DMS153 treated with DMSO at 0.1 percent for 48 hours (cell line): ENCODE measurements at regions not wholly inside any gene's neighbourhood (a gene's known extent, or its start where the extent isn't known, plus 50 kb on each side); places are given as distances from the start of the nearest gene placed in this dataset.
"Not testable (repeated sequence)": the region's sequence is repeated elsewhere in the genome, so short reads cannot be mapped to it uniquely, and the experiment has no call there.

Experiments used
- DNase-seq: peaks from one replicate; lab custom pipeline; 2025; ENCODE audit not compliant: unreplicated experiment; lab: John Stamatoyannopoulos, UW

GRCh38 chr2:167607211-167607610 lies 640.2 kb downstream of the STK39 start:
- DNase-seq: no peak

DNA sequence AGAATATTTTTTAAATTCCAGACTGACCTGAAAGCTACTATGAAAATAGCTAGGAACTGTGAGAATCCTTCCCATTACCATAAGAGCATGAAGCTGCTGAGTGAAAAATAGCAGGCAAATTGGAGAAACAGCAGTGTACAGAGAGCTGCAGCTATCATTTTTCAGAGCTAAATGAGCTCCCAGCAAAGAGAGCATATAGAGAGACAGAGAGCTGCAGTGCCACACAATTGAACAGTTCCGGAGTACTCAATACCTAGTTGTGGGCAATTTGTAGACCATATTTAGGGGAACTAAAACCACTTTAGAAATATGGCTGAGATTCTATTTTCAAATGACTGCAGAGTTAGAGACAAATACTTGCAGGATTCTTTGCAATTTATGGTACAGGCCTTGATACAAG lies 645.3 kb downstream of the STK39 start:
- no peak for DNase-seq

GRCh38 chr2:167599219-167599618 lies 648.2 kb downstream of the STK39 start:
- DNase-seq: no peak

DNA sequence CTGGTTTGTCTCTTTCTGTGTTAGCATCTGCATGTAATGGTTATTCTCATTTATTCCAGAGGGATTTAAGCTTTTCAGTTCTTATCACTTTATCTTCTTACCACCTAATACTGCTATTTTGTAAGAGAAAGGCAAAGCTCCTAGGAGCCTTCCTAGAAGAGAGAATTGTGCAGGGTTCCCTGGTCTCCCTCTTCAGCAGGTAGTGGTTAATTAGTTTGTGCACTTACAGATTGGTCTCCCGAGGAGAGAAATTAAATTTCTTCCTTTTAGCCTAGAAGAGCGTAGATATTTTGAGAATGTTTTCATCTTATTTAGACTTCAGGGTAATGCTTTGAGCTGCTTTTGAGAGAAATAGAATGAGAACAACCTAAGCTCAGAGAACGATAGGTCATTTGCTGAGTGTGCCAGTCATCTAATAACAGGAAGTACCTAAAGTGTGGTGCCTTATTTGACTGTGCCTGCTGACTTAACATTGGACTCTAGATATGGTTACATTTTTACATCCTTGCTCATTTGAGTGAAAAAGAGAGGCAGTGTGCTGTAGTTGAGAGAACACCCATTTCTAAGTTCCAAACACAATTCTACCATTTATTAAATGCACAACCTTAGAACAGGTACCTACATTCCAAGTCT lies 651.4 kb downstream of the STK39 start:
- no peak for DNase-seq

DNA sequence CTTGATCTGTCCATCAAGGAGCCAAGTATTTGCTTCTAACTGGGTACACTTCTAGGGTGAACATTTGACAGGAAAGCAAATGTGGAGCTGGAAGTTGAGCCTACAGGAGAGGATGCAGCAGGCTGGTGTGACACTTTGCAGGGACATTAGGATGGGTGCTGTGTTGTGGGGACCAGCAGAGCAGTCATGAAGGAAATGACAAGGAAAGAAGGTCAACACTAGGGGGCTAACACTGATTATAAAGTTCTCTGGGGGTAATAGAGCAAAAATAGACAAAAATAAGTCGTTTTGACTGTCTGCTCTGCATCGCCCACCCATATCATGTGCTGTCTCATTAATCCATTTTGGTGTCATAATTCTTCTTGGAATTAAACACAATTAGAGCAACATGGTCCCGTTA lies 652.4 kb downstream of the STK39 start:
- DNase-seq: no peak

DNA sequence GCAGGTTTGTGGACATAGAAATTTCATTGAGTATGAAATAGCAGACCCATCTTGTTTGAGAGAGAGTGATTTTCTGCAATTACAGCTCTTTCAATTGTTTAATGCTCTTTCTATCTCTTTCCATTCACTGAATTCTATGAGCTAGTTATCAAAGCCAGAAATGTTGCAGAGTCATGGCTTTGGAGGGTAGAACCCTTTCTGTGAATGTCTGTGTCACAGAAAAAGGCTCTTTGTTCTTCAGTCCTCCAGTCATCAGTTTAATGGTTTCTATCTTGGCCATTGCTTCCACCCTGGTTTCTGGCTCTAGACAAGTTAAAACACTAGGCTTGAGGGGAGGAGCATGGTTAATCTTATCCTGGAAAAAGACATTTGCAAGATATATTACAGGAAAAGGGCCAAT lies 655.0 kb downstream of the STK39 start:
- no peak for DNase-seq

DNA sequence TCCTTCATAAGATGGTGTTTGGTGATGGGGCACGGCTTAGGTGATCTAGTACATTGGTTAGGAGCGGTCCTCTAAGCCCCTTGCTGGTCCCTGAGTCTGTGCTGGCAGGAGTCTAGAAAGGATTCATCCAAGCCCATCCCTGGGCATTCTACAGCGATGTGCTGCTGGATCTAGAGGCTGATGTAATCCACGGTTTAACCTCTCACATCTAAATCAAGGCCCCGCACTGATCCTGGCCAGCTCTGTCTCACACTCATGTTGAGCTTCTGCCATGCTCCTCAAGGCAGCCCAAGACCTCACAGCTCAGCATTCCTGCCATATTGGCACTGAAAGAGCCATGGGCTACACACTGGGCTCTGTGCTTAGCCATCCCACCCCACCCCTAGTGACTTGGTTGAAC lies 664.8 kb downstream of the STK39 start:
- no peak for DNase-seq

DNA sequence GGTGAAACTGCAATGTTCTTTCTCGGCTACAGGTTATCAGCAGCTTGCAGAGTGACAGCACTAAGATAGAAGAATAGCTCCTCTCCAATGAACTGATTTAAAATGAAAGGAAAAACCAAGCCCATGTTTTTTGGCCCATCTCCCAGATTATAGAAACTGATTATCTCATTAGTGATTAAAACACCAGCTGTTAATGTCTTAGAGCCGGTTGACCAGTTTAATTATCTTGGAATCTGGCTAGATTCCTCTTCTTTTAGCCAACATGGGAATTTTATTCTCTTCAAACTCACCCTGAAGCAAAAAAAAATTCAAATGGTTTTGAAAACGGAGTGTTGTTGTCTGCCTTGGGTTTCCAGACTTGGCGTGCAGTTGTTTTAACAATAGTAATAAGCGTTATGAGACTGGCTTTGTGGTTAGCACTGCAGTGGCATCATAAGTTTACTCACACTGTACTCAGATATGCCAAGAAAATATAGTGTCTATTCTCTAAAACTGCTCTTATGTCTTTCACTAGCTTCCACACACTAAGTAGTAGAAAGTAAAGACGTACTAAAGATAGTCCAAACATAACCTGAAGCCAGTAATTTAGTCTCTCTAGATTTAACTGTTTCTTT lies 665.3 kb downstream of the STK39 start:
- no peak for DNase-seq

GRCh38 chr2:167579826-167580225 lies 667.6 kb downstream of the STK39 start:
- DNase-seq: no peak

DNA sequence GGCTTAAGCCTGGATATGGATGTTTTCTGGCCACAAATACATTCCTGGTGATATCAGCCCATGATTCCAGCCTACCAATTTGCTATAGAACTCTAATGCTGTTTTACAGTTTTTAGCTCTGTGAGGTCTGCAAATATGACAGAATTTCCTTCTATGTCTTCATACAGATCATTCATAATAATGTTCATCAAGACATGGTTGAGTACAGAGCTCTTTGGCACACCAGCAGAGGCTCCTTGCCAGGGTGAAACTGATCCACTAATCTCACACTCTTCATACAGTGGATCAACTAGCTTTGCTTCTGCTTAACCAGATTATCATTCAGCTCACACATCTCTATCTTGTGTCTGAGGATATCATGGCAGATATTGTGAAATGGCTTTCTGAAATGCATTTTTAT lies 672.1 kb downstream of the STK39 start:
- DNase-seq: no peak

GRCh38 chr2:167572883-167573619 lies 674.3 kb downstream of the STK39 start:
- DNase-seq: no peak

DNA sequence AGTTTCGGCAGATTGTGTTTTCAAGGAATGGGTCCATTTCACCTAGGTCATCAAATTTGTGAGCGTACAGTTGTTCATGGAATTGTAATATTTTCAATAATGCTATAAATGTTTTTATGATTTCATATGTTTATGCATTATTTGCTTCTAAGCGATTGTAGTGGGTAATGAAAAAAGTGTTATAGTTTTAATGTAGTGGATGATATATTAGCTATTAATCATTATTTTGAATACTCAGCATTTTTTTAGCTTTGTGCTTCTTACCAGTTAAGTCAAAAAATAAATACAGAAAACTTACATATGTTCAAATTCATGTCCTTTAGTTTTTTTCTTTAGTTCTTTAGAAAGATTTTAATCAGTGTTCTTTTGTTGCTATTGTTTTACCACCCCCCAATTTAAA lies 677.0 kb downstream of the STK39 start:
- no peak for DNase-seq

DNA sequence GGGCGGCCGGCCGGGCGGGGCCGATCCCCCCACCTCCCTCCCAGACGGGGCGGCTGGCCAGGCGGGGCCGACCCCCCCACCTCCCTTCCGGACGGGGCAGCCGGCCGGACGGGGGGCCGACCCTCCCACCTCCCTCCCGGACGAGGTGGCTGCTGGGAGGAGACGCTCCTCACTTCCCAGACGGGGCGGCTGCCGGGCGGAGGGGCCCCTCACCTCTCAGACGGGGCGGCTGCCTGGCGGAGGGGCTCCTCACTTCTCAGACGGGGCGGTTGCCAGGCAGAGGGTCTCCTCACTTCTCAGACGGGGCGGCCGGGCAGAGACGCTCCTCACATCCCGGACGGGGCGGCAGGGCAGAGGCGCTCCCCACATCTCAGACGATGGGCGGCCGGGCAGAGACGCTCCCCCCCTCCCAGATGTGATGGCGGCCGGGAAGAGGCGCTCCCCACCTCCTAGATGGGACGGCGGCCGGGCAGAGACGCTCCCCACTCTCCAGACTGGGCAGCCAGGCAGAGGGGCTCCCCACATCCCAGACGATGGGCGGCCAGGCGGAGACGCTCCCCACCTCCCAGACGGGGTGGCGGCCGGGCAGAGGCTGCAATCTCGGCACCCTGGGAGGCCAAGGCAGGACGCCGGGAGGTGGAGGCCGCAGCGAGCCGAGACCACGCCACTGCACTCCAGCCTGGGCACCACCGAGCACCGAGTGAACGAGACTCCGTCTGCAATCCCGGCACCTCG lies 675.8 kb downstream of the XIRP2 start:
- DNase-seq: not testable (repeated sequence)

- not testable (repeated sequence) for DNase-seq
Measured at GRCh38 chr2:167558272-167558991, 670.2 kb downstream of the XIRP2 start.

- DNase-seq: no peak
Measured at GRCh38 chr2:167555098-167555720, 666.9 kb downstream of the XIRP2 start.

- no peak for DNase-seq
Measured at GRCh38 chr2:167553635-167554034, 665.4 kb downstream of the XIRP2 start.

DNA sequence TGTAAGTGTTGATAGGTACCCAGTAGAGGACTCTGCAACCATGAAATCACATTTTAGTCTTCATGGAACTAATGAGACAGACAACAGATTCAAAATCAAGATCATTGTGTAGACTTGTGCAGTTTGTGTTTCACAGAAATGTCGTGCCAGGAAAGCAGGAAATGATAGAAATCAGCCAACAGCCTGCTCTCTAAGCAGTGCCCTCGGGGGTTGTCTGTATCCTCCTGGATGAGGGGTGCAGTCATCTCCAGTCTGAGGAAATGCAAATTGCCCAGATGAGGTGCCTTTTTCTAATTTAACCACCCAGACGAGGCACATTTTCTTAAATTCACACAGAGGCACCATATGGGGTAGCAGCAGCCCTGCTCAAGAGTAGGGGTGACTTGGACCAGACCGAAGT lies 663.1 kb downstream of the XIRP2 start:
- DNase-seq: no peak

DNA sequence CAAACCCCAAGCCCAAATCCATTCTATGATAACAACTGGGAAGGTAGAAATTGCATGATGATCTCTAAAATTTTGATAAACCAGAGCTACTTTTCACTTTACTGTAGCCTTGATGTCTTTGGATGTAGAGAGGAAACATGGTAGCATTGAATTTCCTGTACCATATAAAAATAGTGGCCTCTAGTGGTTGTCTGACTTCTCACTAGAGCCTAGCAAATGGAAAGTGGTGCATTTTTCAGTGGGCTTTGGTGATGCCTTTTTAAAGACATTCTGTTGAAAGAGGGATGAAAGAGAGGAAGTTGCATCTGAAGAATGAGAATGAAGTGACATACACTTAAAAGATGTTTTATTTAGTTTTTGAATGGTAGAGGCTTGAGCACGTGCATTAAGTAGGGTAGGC lies 662.2 kb downstream of the XIRP2 start:
- peak; percentile 29 for DNase-seq

- no peak for DNase-seq
Measured at GRCh38 chr2:167548396-167548795, 660.1 kb downstream of the XIRP2 start.

GRCh38 chr2:167544602-167545001 lies 656.3 kb downstream of the XIRP2 start:
- no peak for DNase-seq

DNA sequence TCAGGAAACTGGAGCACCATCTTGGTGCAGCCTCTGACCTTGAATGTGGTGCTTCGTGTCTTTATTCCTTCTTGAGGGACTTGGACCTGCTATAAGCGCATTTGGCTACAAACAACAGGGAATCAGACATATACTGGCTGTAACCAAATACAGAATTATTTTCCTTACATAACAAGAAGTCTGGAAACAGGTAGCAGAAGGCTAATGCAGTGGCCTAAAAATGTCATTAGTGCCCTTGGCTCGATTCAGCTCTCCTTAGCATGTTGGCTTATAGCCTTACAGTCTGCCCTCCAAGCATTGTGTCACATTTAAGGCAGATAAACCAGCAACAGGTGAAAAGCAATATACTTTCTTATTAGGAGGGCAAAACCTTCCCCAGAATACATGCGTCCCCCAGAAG lies 655.4 kb downstream of the XIRP2 start:
- DNase-seq: no peak
